ENCODE measurements at regions not wholly inside any gene's neighbourhood (a gene's known extent, or its start where the extent isn't known, plus 50 kb on each side); places are given as distances from the start of the nearest gene placed in this dataset.

- no peak overlapping the region for H3K4me2 ChIP-seq (ENCODE audit: low read length)
Observed at GRCh38 chr17:77600346-77600745, 358.2 kb upstream of the TNRC6C start.

GRCh38 chr17:77601054-77601979, 357.2 kb upstream of the TNRC6C start:
- Histone ChIP-seq H3K9me3 (ENCODE audit: low read length) (no peaks in the 10 kb centered on the region), H3K79me2 (ENCODE audit: low read length) (no peaks in the 10 kb centered on the region), H4K20me1 (ENCODE audit: low read length) (no peaks in the 10 kb centered on the region), H3K36me3 (ENCODE audit: low read depth, low read length) (no peaks in the 10 kb centered on the region), H3K4me3 (ENCODE audit: low read length) (no peak overlapping the region), H3K9me2 (replicated peaks; ENCODE audit: low read length) (no peaks in the 10 kb centered on the region), H3K4me2 (ENCODE audit: low read length) (no peak overlapping the region), H3K9ac (ENCODE audit: low read length) (no peak overlapping the region), H3K27ac (ENCODE audit: low read length) (no peak overlapping the region), H3F3A (ENCODE audit: low read length, unreplicated experiment) (no peaks in the 10 kb centered on the region), H3K27me3 (ENCODE audit: low read length) (peaks cover 57% of the 10 kb centered on the region), H3K4me1 (ENCODE audit: insufficient read depth, low read length) (no peaks in the 10 kb centered on the region), H2AFZ (ENCODE audit: low read length) (no peak overlapping the region)
- intact Hi-C loops (cut with micrococcal nuclease), result no loop called here
- ATAC-seq (no peak), DNase-seq (no peak)
- BruUV-seq (replicated peaks), result no TSS peak
- ChIA-PET POLR2A (ENCODE audit: unreplicated experiment) (no interaction called here), CTCF (no interaction called here)
- no peak for TF ChIP-seq EZH2phosphoT487 (IDR thresholded peaks at IDR 0.05; ENCODE audit: borderline replicate concordance, low read length)
- TF ChIP-seq EZH2 (IDR thresholded peaks at IDR 0.05; ENCODE audit: low read length, unreplicated experiment), result no peak
- no peak for TF ChIP-seq CTCF (conservative IDR thresholded peaks at IDR 0.05; ENCODE audit: low read depth, low read length)

More at GRCh38 chr17:77600346-77600745, 358.2 kb upstream of the TNRC6C start:
- no peaks in the 10 kb centered on the region for H3K4me1 ChIP-seq (ENCODE audit: insufficient read depth, low read length)
- POLR2A ChIA-PET (ENCODE audit: unreplicated experiment), result no interaction called here
- H3K27ac ChIP-seq (ENCODE audit: low read length), result no peak overlapping the region
- no peak overlapping the region for H2AFZ ChIP-seq (ENCODE audit: low read length)
- H3K9ac ChIP-seq (ENCODE audit: low read length), result no peak overlapping the region
- intact Hi-C loops (cut with micrococcal nuclease), result no loop called here
- H3K4me3 ChIP-seq (ENCODE audit: low read length), result no peak overlapping the region
- H3K9me3 ChIP-seq (ENCODE audit: low read length), result no peaks in the 10 kb centered on the region
- H3F3A ChIP-seq (ENCODE audit: low read length, unreplicated experiment), result no peaks in the 10 kb centered on the region
- H3K27me3 ChIP-seq (ENCODE audit: low read length), result peaks cover 67% of the 10 kb centered on the region
- no peaks in the 10 kb centered on the region for H3K9me2 ChIP-seq (replicated peaks; ENCODE audit: low read length)
- no peak for DNase-seq
- H3K36me3 ChIP-seq (ENCODE audit: low read depth, low read length), result no peaks in the 10 kb centered on the region
- BruUV-seq (replicated peaks), result no TSS peak
- H3K79me2 ChIP-seq (ENCODE audit: low read length), result no peaks in the 10 kb centered on the region
- TF ChIP-seq CTCF (conservative IDR thresholded peaks at IDR 0.05; ENCODE audit: low read depth, low read length) (no peak), EZH2 (IDR thresholded peaks at IDR 0.05; ENCODE audit: low read length, unreplicated experiment) (no peak), EZH2phosphoT487 (IDR thresholded peaks at IDR 0.05; ENCODE audit: borderline replicate concordance, low read length) (no peak)
- H4K20me1 ChIP-seq (ENCODE audit: low read length), result no peaks in the 10 kb centered on the region
- ATAC-seq, result no peak
- CTCF ChIA-PET, result no interaction called here

- ATAC-seq, result no peak
- Histone ChIP-seq H3K4me3 (ENCODE audit: low read length) (no peak overlapping the region), H3K9ac (ENCODE audit: low read length) (no peak overlapping the region), H3K36me3 (ENCODE audit: low read depth, low read length) (no peaks in the 10 kb centered on the region), H2AFZ (ENCODE audit: low read length) (no peak overlapping the region), H3K27ac (ENCODE audit: low read length) (no peak overlapping the region), H4K20me1 (ENCODE audit: low read length) (no peaks in the 10 kb centered on the region), H3K9me3 (ENCODE audit: low read length) (no peaks in the 10 kb centered on the region), H3K4me2 (ENCODE audit: low read length) (no peak overlapping the region), H3K27me3 (ENCODE audit: low read length) (peaks cover 51% of the 10 kb centered on the region), H3K79me2 (ENCODE audit: low read length) (no peaks in the 10 kb centered on the region), H3F3A (ENCODE audit: low read length, unreplicated experiment) (no peaks in the 10 kb centered on the region), H3K4me1 (ENCODE audit: insufficient read depth, low read length) (no peaks in the 10 kb centered on the region), H3K9me2 (replicated peaks; ENCODE audit: low read length) (no peaks in the 10 kb centered on the region)
- BruUV-seq (replicated peaks), result no TSS peak
- intact Hi-C loops (cut with micrococcal nuclease), result no loop called here
- no peak for TF ChIP-seq CTCF (conservative IDR thresholded peaks at IDR 0.05; ENCODE audit: low read depth, low read length)
- no peak for TF ChIP-seq EZH2phosphoT487 (IDR thresholded peaks at IDR 0.05; ENCODE audit: borderline replicate concordance, low read length)
- no peak for TF ChIP-seq EZH2 (IDR thresholded peaks at IDR 0.05; ENCODE audit: low read length, unreplicated experiment)
- CTCF ChIA-PET, result no interaction called here
- DNase-seq, result no peak
- POLR2A ChIA-PET (ENCODE audit: unreplicated experiment), result no interaction called here
Observed at GRCh38 chr17:77602062-77602746, 356.3 kb upstream of the TNRC6C start.

Data from PC-3 (cell line).